AG10803 (cell line): ENCODE measurements at regions not wholly inside any gene's neighbourhood (a gene's known extent, or its start where the extent isn't known, plus 50 kb on each side); places are given as distances from the start of the nearest gene placed in this dataset.
"Not testable (repeated sequence)": the region's sequence is repeated elsewhere in the genome, so short reads cannot be mapped to it uniquely, and the experiment has no call there.

Source experiments
- DNase-seq: peaks from one replicate; pipeline ENCODE4 v3.0.0; 2010; ENCODE audit warnings: low read depth
- H3K4me3 ChIP-seq: 2 replicates; pipeline ENCODE4 v1.5.1; 2011; ENCODE audit warnings: mild to moderate bottlenecking, low read length, control low read depth
- TF ChIP-seq, protein P1 (sequence below): conservative IDR thresholded peaks from 2 replicates; pipeline ENCODE4 v1.5.1; 2011; ENCODE audit warnings: mild to moderate bottlenecking, low read length, control low read depth, inconsistent platforms

DNA sequence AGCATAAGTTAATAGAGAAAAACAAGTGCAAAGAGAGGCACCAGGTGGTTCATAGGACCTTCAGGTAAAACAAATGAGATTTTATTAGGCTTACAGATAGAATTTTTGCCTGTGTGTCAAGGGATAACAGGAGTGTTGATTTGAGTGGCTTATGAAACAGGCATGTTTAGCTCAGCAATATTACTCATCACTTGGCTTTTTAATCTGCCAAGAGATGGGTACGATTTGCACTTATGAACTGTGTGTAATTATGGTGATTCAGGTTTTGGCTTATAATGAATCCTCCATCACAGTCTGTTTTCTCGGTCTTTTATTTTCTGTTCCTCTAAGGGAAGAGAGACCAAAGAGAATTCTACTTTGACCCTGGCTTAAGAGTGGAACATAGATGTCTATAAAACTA is 199.3 kb downstream of the DMRTA1 start:
- TF ChIP-seq, protein P1, sequence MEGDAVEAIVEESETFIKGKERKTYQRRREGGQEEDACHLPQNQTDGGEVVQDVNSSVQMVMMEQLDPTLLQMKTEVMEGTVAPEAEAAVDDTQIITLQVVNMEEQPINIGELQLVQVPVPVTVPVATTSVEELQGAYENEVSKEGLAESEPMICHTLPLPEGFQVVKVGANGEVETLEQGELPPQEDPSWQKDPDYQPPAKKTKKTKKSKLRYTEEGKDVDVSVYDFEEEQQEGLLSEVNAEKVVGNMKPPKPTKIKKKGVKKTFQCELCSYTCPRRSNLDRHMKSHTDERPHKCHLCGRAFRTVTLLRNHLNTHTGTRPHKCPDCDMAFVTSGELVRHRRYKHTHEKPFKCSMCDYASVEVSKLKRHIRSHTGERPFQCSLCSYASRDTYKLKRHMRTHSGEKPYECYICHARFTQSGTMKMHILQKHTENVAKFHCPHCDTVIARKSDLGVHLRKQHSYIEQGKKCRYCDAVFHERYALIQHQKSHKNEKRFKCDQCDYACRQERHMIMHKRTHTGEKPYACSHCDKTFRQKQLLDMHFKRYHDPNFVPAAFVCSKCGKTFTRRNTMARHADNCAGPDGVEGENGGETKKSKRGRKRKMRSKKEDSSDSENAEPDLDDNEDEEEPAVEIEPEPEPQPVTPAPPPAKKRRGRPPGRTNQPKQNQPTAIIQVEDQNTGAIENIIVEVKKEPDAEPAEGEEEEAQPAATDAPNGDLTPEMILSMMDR: no peak
- DNase-seq: peak; percentile 63
- H3K4me3 ChIP-seq: no peak overlapping the region

DNA sequence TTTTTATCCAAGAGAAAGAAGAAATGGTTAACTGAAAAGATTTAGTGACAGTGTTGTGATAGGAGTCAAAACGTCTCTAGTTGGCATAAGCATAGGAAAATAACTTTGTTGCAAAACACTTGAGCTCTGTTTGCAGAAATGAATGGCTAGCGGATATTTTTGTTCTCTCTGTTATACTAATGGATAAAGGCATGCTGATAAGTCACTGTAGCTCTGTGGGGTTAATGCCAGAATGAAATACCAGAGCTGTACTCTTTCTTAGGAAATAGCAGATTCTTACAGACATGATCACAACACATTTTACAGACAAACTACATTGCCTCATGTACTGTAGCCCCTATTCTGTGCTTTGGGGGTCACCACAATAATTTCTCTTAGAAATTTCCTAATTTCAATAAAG is 202.8 kb downstream of the DMRTA1 start:
- DNase-seq: peak; percentile 66
- TF ChIP-seq, protein P1: no peak

DNA sequence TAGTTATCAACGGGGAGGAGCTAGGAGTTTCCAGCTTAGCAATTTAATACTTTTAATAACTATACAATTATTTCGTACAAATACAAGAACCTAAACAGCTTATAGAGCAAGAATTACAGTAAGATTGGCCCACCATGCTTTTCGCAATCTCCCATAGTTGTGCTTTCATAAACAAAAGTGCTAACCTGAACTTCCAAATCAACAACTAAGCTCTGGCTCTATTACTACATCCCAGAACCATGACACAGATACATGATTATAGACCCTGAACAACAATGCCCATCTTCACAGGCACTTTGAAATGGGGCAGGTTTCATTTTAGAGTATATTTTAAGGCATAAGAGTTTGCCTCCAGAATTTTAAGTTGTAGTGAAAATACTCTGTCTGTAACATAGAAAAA is 203.5 kb downstream of the DMRTA1 start:
- no peak for DNase-seq
- no peak overlapping the region for H3K4me3 ChIP-seq
- TF ChIP-seq, protein P1: no peak

More for the DNA sequence above, 202.8 kb downstream of the DMRTA1 start:
- no peak overlapping the region for H3K4me3 ChIP-seq

DNA sequence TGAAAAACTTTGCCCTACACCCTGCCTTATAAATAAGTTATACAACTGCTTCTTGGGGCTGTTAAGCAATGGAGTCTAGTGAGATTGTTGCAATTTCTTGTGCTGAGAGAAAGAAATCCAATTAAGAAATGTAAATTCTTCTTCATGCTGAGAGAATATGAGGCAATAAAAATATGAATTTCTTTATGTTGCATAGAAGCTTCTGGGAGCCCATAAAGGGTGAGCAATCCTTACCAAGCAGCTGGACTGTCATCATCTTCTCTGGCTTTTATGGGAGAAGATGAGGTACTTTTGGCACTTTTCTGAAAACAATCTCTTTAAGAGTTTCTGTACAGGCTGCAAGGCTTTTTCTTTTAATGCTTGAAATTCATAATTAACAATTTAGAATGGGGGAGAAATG is 204.3 kb downstream of the DMRTA1 start:
- peak; percentile 12 for DNase-seq
- H3K4me3 ChIP-seq: no peak overlapping the region
- TF ChIP-seq, protein P1: no peak

DNA sequence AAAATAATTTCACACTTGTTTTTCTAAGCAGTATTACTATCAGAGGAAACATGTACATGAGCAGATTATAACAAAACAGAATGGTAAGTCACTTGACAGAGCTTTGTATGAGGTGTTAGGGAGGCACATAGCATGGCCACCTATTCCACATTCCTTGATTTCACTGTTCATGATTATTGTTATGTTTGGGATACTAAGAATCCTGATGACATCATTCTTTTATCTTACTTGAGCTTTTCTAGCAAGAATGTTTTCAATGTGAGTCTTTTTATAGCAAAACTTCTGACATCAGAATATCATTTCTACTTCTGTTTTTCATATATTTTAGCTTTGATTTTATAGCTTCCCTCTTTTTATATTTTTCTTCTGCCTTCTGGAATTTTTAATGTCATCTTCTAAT is 208.2 kb downstream of the DMRTA1 start:
- DNase-seq: no peak
- TF ChIP-seq, protein P1: no peak
- H3K4me3 ChIP-seq: no peak overlapping the region

DNA sequence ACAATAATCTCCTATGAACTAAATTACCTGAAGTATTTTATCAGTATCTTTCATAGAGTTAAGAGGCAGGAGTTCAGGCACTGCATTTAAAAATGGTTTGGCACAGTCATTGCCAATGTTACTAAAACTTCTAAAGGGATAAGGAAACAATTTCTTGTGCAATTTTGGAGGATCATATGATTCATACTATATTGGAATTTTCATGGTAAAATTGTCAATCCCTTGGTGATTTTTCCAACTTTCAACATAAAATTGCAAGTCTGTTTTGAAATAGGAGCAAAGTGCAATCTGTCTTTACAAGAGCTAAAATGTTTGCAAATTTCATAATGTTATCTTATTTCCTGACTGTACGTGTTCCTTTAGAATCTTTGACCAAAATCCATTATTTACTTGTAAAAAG is 211.1 kb downstream of the DMRTA1 start:
- peak; percentile 24 for DNase-seq
- no peak overlapping the region for H3K4me3 ChIP-seq
- TF ChIP-seq, protein P1: no peak

DNA sequence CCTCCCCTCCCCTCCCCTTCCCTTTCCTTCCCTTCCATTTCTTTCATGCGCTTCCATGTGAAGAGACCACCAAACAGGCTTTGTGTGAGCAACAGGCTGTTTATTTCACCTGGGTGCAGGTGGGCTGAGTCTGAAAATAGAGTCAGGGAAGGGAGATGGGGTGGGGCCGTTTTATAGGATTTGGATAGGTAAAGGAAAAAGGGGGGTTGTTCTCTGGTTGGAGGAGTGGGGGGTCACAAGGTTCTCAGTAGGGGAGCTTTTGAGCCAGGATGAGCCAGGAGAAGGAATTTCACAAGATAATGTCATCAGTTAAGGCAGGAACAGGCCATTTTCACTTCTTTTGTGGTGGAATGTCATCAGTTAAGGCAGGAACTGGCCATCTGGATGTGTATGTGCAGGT is 211.9 kb downstream of the DMRTA1 start:
- DNase-seq, H3K4me3 ChIP-seq: not testable (repeated sequence)

DNA sequence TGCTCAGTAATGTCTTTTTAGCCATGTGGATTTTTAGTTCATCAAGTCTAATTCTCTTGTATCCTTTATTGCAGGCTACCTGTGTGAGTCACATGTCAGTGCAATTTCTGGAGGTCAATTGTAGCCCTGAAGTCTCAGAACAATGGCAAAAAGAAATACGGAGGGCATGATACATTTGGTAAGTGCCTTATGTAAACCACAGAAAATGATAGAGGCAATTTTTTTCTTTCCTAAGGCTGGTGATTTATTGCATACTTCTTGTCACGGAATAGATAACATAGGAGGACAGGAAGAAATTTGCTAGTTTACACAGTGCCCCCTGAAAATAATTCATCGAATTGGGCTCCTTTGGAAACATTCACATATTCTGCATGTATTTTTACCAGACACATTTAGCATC is 235.9 kb downstream of the DMRTA1 start:
- H3K4me3 ChIP-seq: no peak overlapping the region
- TF ChIP-seq, protein P1: no peak
- no peak for DNase-seq
